GM12878 (cell line): ENCODE measurements at regions not wholly inside any gene's neighbourhood (a gene's known extent, or its start where the extent isn't known, plus 50 kb on each side); places are given as distances from the start of the nearest gene placed in this dataset.

ENCODE experiments used
- ATAC-seq: fragments of 200-7000 bp; cut with Tn5 transposase; 3 replicates; pipeline ENCODE4 v1.9.1; 2020; ENCODE audit warnings: mild to moderate bottlenecking, moderate library complexity
- BruUV-seq: library from RNA; stranded (reverse); fragments of 400-500 nt; replicated peaks from 2 replicates; lab custom pipeline; 2021; lab: Mats Ljungman, UMichigan
- CTCF ChIA-PET: fragments of 300-600 bp; sonication (Branson Sonifier 250); formaldehyde crosslinking; extraction: SDS; loops from one replicate; lab custom pipeline; 2021; ENCODE audit warnings: inconsistent platforms; lab: Yijun Ruan, JAX
- POLR2A ChIA-PET: fragments of 350-600 bp; formaldehyde crosslinking; extraction: SDS; loops from one replicate; lab custom pipeline; 2021; ENCODE audit warnings: inconsistent platforms; lab: Charles Lee
- RAD21 ChIA-PET: fragments of 300-600 bp; sonication (Branson Sonifier 250); formaldehyde crosslinking; loops from one replicate; lab custom pipeline; 2023; ENCODE audit warnings: antibody characterized with exemption; ENCODE audit not compliant: unreplicated experiment; lab: Charles Lee
- SMC1A ChIA-PET: fragments of 300-600 bp; sonication (Branson Sonifier 250); formaldehyde crosslinking; loops from one replicate; lab custom pipeline; 2023; ENCODE audit not compliant: unreplicated experiment, uncharacterized antibody; lab: Charles Lee
- DNase-seq: peaks from one replicate; pipeline ENCODE4 v3.0.0-alpha.2; 2011; ENCODE audit warnings: low read depth, low spot score
- FAIRE-seq: peaks from 3 replicates; lab custom pipeline; 2011; peaks lifted over from hg19 to GRCh38; lab: Jason Lieb, UNC
- H2AFZ ChIP-seq: 2 replicates; pipeline ENCODE4 v1.6.0; 2011; ENCODE audit warnings: low read depth, low read length, control low read depth; ENCODE audit not compliant: control insufficient read depth
- H3K27ac ChIP-seq: 2 replicates; pipeline ENCODE4 v1.5.1; 2011; ENCODE audit warnings: control low read depth; ENCODE audit not compliant: control insufficient read depth, insufficient read depth
- H3K27me3 ChIP-seq, 2 experiments: replicated peaks in 1 of 2; 2 replicates each; pipeline versions ENCODE4 v1.6.0 to v1.6.1; 2011; ENCODE audit warnings: low read length in 1 of 2; ENCODE audit not compliant: control insufficient read depth in 2 of 2, insufficient read depth in 2 of 2
- H3K36me3 ChIP-seq, 2 experiments: 2 replicates each; pipeline ENCODE4 v1.5.1; 2011; ENCODE audit warnings: low read length in 1 of 2; ENCODE audit not compliant: control insufficient read depth in 2 of 2, insufficient read depth in 2 of 2
- H3K4me1 ChIP-seq: 2 replicates; pipeline ENCODE4 v1.6.1; 2011; ENCODE audit warnings: mild to moderate bottlenecking, low read length, moderate library complexity, mixed read lengths; ENCODE audit not compliant: control insufficient read depth, insufficient read depth
- H3K4me2 ChIP-seq: 2 replicates; pipeline ENCODE4 v1.6.0; 2011; ENCODE audit warnings: control low read depth; ENCODE audit not compliant: control insufficient read depth, insufficient read depth
- H3K4me3 ChIP-seq: fragments of 200-600 bp; sonication (generic); 2 replicates; pipeline ENCODE4 v1.5.1; 2016
- H3K79me2 ChIP-seq: 2 replicates; pipeline ENCODE4 v1.6.0; 2011; ENCODE audit warnings: low read length; ENCODE audit not compliant: control insufficient read depth, insufficient read depth
- H3K9ac ChIP-seq: 2 replicates; pipeline ENCODE4 v1.8.0; 2011; ENCODE audit warnings: low read length, control low read depth, mixed read lengths; ENCODE audit not compliant: control insufficient read depth, insufficient read depth
- H3K9me3 ChIP-seq: replicated peaks from 3 replicates; pipeline ENCODE4 v1.5.1; 2011; ENCODE audit warnings: mild to moderate bottlenecking, low read length; ENCODE audit not compliant: control insufficient read depth, insufficient read depth
- H4K20me1 ChIP-seq: 2 replicates; pipeline ENCODE4 v1.6.0; 2011; ENCODE audit not compliant: control insufficient read depth, insufficient read depth
- BACH1 ChIP-seq: fragments of 450-650 bp; IDR thresholded peaks from 2 replicates; pipeline ENCODE4 v1.6.1; 2017; ENCODE audit warnings: mild to moderate bottlenecking, borderline replicate concordance
- BRCA1 ChIP-seq: IDR thresholded peaks from 2 replicates; pipeline ENCODE4 v1.6.1; 2011; ENCODE audit warnings: low read depth, low read length, improper control_type of control experiment
- CTCF ChIP-seq, 3 experiments: IDR thresholded peaks in 2 of 3; conservative IDR thresholded peaks in 1 of 3; 2 replicates each; pipeline ENCODE4 v1.5.1; 2011; ENCODE audit warnings: low read depth in 3 of 3, low read length in 3 of 3, mild to moderate bottlenecking in 3 of 3, control low read depth in 2 of 3, moderate library complexity in 2 of 3, inconsistent platforms in 1 of 3, mixed read lengths in 1 of 3; ENCODE audit not compliant: control insufficient read depth in 2 of 3, insufficient read depth in 1 of 3; ENCODE audit errors: extremely low read depth in 1 of 3
- GATAD2B ChIP-seq: fragments of 450-650 bp; conservative IDR thresholded peaks from 2 replicates; pipeline ENCODE4 v1.6.1; 2017; ENCODE audit warnings: low read depth, mild to moderate bottlenecking, moderate library complexity
- JUNB ChIP-seq: IDR thresholded peaks from 2 replicates; pipeline ENCODE4 v1.6.1; 2016; ENCODE audit warnings: antibody characterized with exemption, mild to moderate bottlenecking
- LARP7 ChIP-seq: fragments of 450-650 bp; IDR thresholded peaks from 2 replicates; pipeline ENCODE4 v1.6.1; 2017; ENCODE audit warnings: mild to moderate bottlenecking
- MYC ChIP-seq: IDR thresholded peaks from 2 replicates; pipeline ENCODE4 v1.6.1; 2011; ENCODE audit warnings: mild to moderate bottlenecking, low read length, moderate library complexity, inconsistent platforms; ENCODE audit not compliant: insufficient read depth, insufficient replicate concordance, insufficient read length, severe bottlenecking
- NFYB ChIP-seq: IDR thresholded peaks from 2 replicates; pipeline ENCODE4 v1.6.1; 2011; ENCODE audit warnings: low read depth, mild to moderate bottlenecking, low read length, improper control_type of control experiment, moderate library complexity; ENCODE audit not compliant: insufficient read depth
- NR2C1 ChIP-seq: fragments of 450-650 bp; IDR thresholded peaks from 2 replicates; pipeline ENCODE4 v1.6.1; 2017; ENCODE audit warnings: antibody characterized with exemption, mild to moderate bottlenecking, moderate library complexity
- RAD21 ChIP-seq: IDR thresholded peaks from 2 replicates; pipeline ENCODE4 v1.6.1; 2011; ENCODE audit warnings: mild to moderate bottlenecking, low read depth, low read length, moderate library complexity; ENCODE audit not compliant: insufficient read depth
- SMARCA5 ChIP-seq: fragments of 450-650 bp; IDR thresholded peaks from 2 replicates; pipeline ENCODE4 v1.6.1; 2017; ENCODE audit warnings: mild to moderate bottlenecking
- SMC3 ChIP-seq: IDR thresholded peaks from 2 replicates; pipeline ENCODE4 v1.6.1; 2011; ENCODE audit warnings: low read length, improper control_type of control experiment, borderline replicate concordance
- WGBS: methylation state at CpG from one replicate; pipeline ENCODE4 v1.1.6; 2016; ENCODE audit warnings: low lambda C conversion rate; ENCODE audit not compliant: insufficient replicate concordance, insufficient coverage; ENCODE audit errors: missing lambda C conversion rate; 5-methylcytosine and 5-hydroxymethylcytosine counted together
- in situ Hi-C: fragments of 300-500 bp; cut with MboI; formaldehyde crosslinking; loops from 9 replicates; pipeline ENCODE4 v1.14.3; 2018; ENCODE audit warnings: mixed read lengths
- intact Hi-C: fragments of 100-400 bp; cut with micrococcal nuclease; formaldehyde crosslinking; loops from one replicate; pipeline ENCODE4 v1.14.2; 2022; ENCODE audit not compliant: unreplicated experiment
- TF ChIP-seq, protein P1 (sequence below): IDR thresholded peaks from 2 replicates; pipeline ENCODE4 v1.6.1; 2011; ENCODE audit warnings: mild to moderate bottlenecking, low read depth, low read length, moderate library complexity; ENCODE audit not compliant: insufficient replicate concordance

GRCh38 chr10:3714531-3714930 lies 70.5 kb downstream of the KLF6 start:
- ATAC-seq (no peak), FAIRE-seq (no peak), DNase-seq (no peak)
- H2AFZ ChIP-seq: no peak overlapping the region
- BruUV-seq: no TSS peak
- H3K36me3 ChIP-seq: no peaks in the 10 kb centered on the region
- H3K27me3 ChIP-seq: no peaks in the 10 kb centered on the region; a peak in 2 of 4 replicates
- CTCF ChIA-PET: no interaction called here
- no peaks in the 10 kb centered on the region for H3K4me1 ChIP-seq
- RAD21 ChIA-PET: no interaction called here
- peaks cover 2% of the 10 kb centered on the region; the same call in 1 of the 3 replicates for H3K9me3 ChIP-seq
- intact Hi-C loops: no loop called here
- H3K4me2 ChIP-seq: no peak overlapping the region
- no peaks in the 10 kb centered on the region for H4K20me1 ChIP-seq
- in situ Hi-C loops: no loop called here
- SMC1A ChIA-PET: interaction anchor here (1.2 kb wide), 1 partner anchor 20 kb away, joined by 4 read pairs; no protein-coding TSS in a partner anchor
- no peak overlapping the region for H3K27ac ChIP-seq
- no peak overlapping the region for H3K4me3 ChIP-seq
- POLR2A ChIA-PET: interaction anchor here (0.7 kb wide), 1 partner anchor 300 kb away, joined by 4 read pairs; no protein-coding TSS in a partner anchor
- 60% methylated on average over 6 of the region's 6 CpGs for WGBS
- TF ChIP-seq BACH1: no peak
- TF ChIP-seq SMARCA5: no peak
- TF ChIP-seq NFYB: no peak
- TF ChIP-seq BRCA1: no peak
- no peak for TF ChIP-seq GATAD2B
- no peak for TF ChIP-seq NR2C1
- TF ChIP-seq, protein P1, sequence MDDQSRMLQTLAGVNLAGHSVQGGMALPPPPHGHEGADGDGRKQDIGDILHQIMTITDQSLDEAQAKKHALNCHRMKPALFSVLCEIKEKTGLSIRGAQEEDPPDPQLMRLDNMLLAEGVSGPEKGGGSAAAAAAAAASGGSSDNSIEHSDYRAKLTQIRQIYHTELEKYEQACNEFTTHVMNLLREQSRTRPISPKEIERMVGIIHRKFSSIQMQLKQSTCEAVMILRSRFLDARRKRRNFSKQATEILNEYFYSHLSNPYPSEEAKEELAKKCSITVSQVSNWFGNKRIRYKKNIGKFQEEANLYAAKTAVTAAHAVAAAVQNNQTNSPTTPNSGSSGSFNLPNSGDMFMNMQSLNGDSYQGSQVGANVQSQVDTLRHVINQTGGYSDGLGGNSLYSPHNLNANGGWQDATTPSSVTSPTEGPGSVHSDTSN: no peak
- TF ChIP-seq MYC: no peak
- no peak for TF ChIP-seq JUNB
- no peak for TF ChIP-seq CTCF (IDR thresholded peaks at IDR 0.05 in 2 of 3, conservative IDR thresholded peaks at IDR 0.05 in 1 of 3; ENCODE audit: control insufficient read depth in 2 of 3, extremely low read depth in 1 of 3, insufficient read depth in 1 of 3, low read depth in 3 of 3, low read length in 3 of 3)
- no peak for TF ChIP-seq LARP7
- TF ChIP-seq RAD21: no peak
- no peak for TF ChIP-seq SMC3
- H3K79me2 ChIP-seq: no peaks in the 10 kb centered on the region
- H3K9ac ChIP-seq: no peak overlapping the region
